ENCODE measurements at regions not wholly inside any gene's neighbourhood (a gene's known extent, or its start where the extent isn't known, plus 50 kb on each side); places are given as distances from the start of the nearest gene placed in this dataset.

DNA sequence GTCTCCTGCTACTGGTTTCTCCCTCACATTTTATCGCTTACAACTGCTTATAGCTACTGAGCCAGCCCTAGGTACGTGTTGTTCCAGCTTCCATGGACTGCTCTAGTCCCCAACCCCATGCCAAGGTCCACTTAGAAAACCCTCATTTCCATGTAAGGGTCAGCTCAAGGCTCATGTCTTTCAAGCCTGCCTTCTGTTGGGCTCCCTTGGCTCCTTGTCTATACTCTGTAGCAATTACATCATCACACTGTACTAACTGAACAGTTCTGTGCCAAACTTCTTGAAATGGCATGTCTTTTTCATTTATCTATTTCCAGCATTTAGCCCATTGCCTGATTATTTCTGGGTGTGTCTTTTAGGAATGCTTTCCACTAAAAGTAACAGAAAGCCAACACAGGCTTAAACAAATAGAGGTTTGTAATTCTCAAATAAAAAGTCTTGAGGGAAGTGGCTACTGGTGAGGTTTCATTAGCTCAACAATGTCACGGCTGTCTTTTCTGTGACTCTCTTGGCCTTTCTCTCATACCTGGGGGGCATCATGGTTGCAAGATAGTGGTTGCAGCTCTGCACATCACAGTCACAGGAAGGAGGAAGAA is 317.6 kb downstream of the TPBG start:
- Histone ChIP-seq H3K4me3 (ENCODE audit: low read depth, low read length) (no peak overlapping the region), H3K27ac (ENCODE audit: extremely low read depth, low read depth, low read length) (no peak overlapping the region), H3K36me3 (ENCODE audit: control insufficient read depth in 2 of 2, insufficient read depth in 1 of 2, low read length in 2 of 2) (no peaks in the 10 kb centered on the region), H3K4me1 (ENCODE audit: control insufficient read depth, insufficient read depth, low read length) (no peaks in the 10 kb centered on the region), H3K9me3 (ENCODE audit: control insufficient read depth, insufficient read depth, low read depth, low read length) (no peaks in the 10 kb centered on the region)
- ChIA-PET POLR2A (interaction anchor here (1.4 kb wide), 1 partner anchor 21 kb away, joined by 4 read pairs; no protein-coding TSS in a partner anchor), CTCF (no interaction called here)
- TF ChIP-seq SALL2 (tag by site-specific recombination; IDR thresholded peaks at IDR 0.05; ENCODE audit: borderline replicate concordance) (no peak), ZNF629 (tag by site-specific recombination; IDR thresholded peaks at IDR 0.05) (no peak), KLF9 (tag by site-specific recombination; IDR thresholded peaks at IDR 0.05; ENCODE audit: low read depth) (no peak), ZNF426 (tag by site-specific recombination; IDR thresholded peaks at IDR 0.05) (no peak), ZFP41 (tag by site-specific recombination; IDR thresholded peaks at IDR 0.05; ENCODE audit: borderline replicate concordance) (no peak), ZNF292 (tag by site-specific recombination; IDR thresholded peaks at IDR 0.05; ENCODE audit: borderline replicate concordance, low read depth) (no peak), ZNF169 (tag by site-specific recombination; IDR thresholded peaks at IDR 0.05) (no peak), PRDM1 (tag by site-specific recombination; IDR thresholded peaks at IDR 0.05) (no peak)
- TF ChIP-seq, protein P1, sequence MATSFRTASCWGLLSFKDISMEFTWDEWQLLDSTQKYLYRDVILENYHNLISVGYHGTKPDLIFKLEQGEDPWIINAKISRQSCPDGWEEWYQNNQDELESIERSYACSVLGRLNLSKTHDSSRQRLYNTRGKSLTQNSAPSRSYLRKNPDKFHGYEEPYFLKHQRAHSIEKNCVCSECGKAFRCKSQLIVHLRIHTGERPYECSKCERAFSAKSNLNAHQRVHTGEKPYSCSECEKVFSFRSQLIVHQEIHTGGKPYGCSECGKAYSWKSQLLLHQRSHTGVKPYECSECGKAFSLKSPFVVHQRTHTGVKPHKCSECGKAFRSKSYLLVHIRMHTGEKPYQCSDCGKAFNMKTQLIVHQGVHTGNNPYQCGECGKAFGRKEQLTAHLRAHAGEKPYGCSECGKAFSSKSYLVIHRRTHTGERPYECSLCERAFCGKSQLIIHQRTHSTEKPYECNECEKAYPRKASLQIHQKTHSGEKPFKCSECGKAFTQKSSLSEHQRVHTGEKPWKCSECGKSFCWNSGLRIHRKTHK (tag by site-specific recombination; IDR thresholded peaks at IDR 0.05), result no peak

DNA sequence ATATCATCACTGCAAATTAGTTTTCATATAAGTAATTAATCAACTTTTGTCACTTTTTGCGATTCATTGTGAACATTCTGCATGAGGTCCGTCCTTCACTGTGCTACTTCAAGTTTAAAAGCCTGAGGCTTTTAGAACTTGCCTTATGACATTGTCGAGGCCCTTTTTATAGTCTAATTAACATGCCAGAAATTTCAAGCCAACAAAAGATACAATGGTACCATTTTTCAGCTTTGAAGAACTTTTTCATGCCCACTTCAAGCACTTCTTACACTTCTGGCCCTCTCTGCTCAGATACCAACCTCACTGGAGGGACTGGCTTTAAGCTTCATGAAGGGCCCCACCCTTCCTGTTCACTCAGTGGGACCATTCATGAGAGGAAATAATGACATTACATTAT is 323.1 kb downstream of the TPBG start:
- Histone ChIP-seq H3K9me3 (ENCODE audit: control insufficient read depth, insufficient read depth, low read depth, low read length) (no peaks in the 10 kb centered on the region), H3K27ac (ENCODE audit: extremely low read depth, low read depth, low read length) (no peak overlapping the region), H3K36me3 (ENCODE audit: control insufficient read depth in 2 of 2, insufficient read depth in 1 of 2, low read length in 2 of 2) (no peaks in the 10 kb centered on the region), H3K4me1 (ENCODE audit: control insufficient read depth, insufficient read depth, low read length) (no peaks in the 10 kb centered on the region), H3K4me3 (ENCODE audit: low read depth, low read length) (no peak overlapping the region)
- POLR2A ChIA-PET, result interaction anchor here (0.5 kb wide), 1 partner anchor 437 kb away, joined by 3 read pairs; no protein-coding TSS in a partner anchor
- no peak for TF ChIP-seq ZNF473 (tag by site-specific recombination; IDR thresholded peaks at IDR 0.05)
- no peak for TF ChIP-seq ZNF837 (tag by site-specific recombination; IDR thresholded peaks at IDR 0.05)
- no peak for TF ChIP-seq EGR2 (tag by site-specific recombination; IDR thresholded peaks at IDR 0.05; ENCODE audit: low read depth)
- TF ChIP-seq YY2 (tag by site-specific recombination; IDR thresholded peaks at IDR 0.05), result no peak
- TF ChIP-seq, protein P2, sequence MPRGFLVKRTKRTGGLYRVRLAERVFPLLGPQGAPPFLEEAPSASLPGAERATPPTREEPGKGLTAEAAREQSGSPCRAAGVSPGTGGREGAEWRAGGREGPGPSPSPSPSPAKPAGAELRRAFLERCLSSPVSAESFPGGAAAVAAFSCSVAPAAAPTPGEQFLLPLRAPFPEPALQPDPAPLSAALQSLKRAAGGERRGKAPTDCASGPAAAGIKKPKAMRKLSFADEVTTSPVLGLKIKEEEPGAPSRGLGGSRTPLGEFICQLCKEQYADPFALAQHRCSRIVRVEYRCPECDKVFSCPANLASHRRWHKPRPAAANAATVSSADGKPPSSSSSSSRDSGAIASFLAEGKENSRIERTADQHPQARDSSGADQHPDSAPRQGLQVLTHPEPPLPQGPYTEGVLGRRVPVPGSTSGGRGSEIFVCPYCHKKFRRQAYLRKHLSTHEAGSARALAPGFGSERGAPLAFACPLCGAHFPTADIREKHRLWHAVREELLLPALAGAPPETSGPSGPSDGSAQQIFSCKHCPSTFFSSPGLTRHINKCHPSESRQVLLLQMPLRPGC (tag by site-specific recombination; IDR thresholded peaks at IDR 0.05), result no peak
- TF ChIP-seq ZNF529 (tag by site-specific recombination; IDR thresholded peaks at IDR 0.05; ENCODE audit: insufficient replicate concordance), result no peak
- no peak for TF ChIP-seq ZNF785 (tag by site-specific recombination; IDR thresholded peaks at IDR 0.05)
- TF ChIP-seq ZNF514 (tag by site-specific recombination; IDR thresholded peaks at IDR 0.05), result no peak
- TF ChIP-seq, protein P3, sequence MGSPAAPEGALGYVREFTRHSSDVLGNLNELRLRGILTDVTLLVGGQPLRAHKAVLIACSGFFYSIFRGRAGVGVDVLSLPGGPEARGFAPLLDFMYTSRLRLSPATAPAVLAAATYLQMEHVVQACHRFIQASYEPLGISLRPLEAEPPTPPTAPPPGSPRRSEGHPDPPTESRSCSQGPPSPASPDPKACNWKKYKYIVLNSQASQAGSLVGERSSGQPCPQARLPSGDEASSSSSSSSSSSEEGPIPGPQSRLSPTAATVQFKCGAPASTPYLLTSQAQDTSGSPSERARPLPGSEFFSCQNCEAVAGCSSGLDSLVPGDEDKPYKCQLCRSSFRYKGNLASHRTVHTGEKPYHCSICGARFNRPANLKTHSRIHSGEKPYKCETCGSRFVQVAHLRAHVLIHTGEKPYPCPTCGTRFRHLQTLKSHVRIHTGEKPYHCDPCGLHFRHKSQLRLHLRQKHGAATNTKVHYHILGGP (tag by site-specific recombination; IDR thresholded peaks at IDR 0.05), result no peak
- TF ChIP-seq OVOL3 (tag by site-specific recombination; IDR thresholded peaks at IDR 0.05), result no peak
- no peak for TF ChIP-seq ZNF16 (tag by site-specific recombination; IDR thresholded peaks at IDR 0.05; ENCODE audit: low read depth)
- CTCF ChIA-PET, result no interaction called here

All from HEK293 (cell line).